NCI-H146 (cell line): ENCODE measurements at regions not wholly inside any gene's neighbourhood (a gene's known extent, or its start where the extent isn't known, plus 50 kb on each side); places are given as distances from the start of the nearest gene placed in this dataset.
A peak's percentile ranks its signal among the peaks of the same experiment; 100 is the strongest.
"Not testable (repeated sequence)": the region's sequence is repeated elsewhere in the genome, so short reads cannot be mapped to it uniquely, and the experiment has no call there.

Source experiments
- DNase-seq: peaks from one replicate; lab custom pipeline; 2025; lab: John Stamatoyannopoulos, UW

GRCh38 chr12:13924286-13924685, 57.1 kb downstream of the GRIN2B start:
- peak; percentile 28 for DNase-seq

GRCh38 chr12:13918897-13919296, 62.5 kb downstream of the GRIN2B start:
- no peak for DNase-seq

GRCh38 chr12:13915096-13915495, 66.3 kb downstream of the GRIN2B start:
- DNase-seq: no peak

- DNase-seq: no peak
These were observed 68.0 kb downstream of the GRIN2B start for GRCh38 chr12:13913371-13913770.

- no peak for DNase-seq
These were observed 69.4 kb downstream of the GRIN2B start for GRCh38 chr12:13911756-13912554.

- no peak for DNase-seq
These were observed 75.6 kb downstream of the GRIN2B start for GRCh38 chr12:13905794-13906193.

GRCh38 chr12:13900718-13901117, 80.7 kb downstream of the GRIN2B start:
- no peak for DNase-seq

- DNase-seq: not testable (repeated sequence)
These were observed 83.0 kb downstream of the GRIN2B start for GRCh38 chr12:13898387-13898786.

GRCh38 chr12:13897811-13898210, 83.6 kb downstream of the GRIN2B start:
- DNase-seq: no peak

- DNase-seq: no peak
These were observed 85.3 kb downstream of the GRIN2B start for GRCh38 chr12:13896063-13896626.

- no peak for DNase-seq
These were observed 89.5 kb downstream of the GRIN2B start for GRCh38 chr12:13891902-13892301.

GRCh38 chr12:13890943-13891342, 90.5 kb downstream of the GRIN2B start:
- DNase-seq: no peak

- no peak for DNase-seq
These were observed 93.5 kb downstream of the GRIN2B start for GRCh38 chr12:13887779-13888388.

GRCh38 chr12:13882176-13882575, 99.2 kb downstream of the GRIN2B start:
- DNase-seq: no peak

GRCh38 chr12:13880613-13881012, 100.8 kb downstream of the GRIN2B start:
- DNase-seq: no peak

GRCh38 chr12:13875744-13876143, 105.7 kb downstream of the GRIN2B start:
- no peak for DNase-seq

- DNase-seq: no peak
These were observed 111.1 kb downstream of the GRIN2B start for GRCh38 chr12:13870255-13870654.

GRCh38 chr12:13864081-13864673, 117.2 kb downstream of the GRIN2B start:
- peak; percentile 73 for DNase-seq

GRCh38 chr12:13857750-13858149, 123.7 kb downstream of the GRIN2B start:
- no peak for DNase-seq

- DNase-seq: no peak
These were observed 127.9 kb downstream of the GRIN2B start for GRCh38 chr12:13853471-13853870.

- peak; percentile 68 for DNase-seq
These were observed 129.6 kb downstream of the GRIN2B start for GRCh38 chr12:13851828-13852227.

GRCh38 chr12:13849456-13849855, 131.9 kb downstream of the GRIN2B start:
- DNase-seq: no peak

- DNase-seq: no peak
These were observed 137.6 kb downstream of the GRIN2B start for GRCh38 chr12:13843841-13844240.
